HCT116 (cell line): ENCODE measurements at regions not wholly inside any gene's neighbourhood (a gene's known extent, or its start where the extent isn't known, plus 50 kb on each side); places are given as distances from the start of the nearest gene placed in this dataset.

Experiments used
- ATAC-seq: fragments of 200-7000 bp; cut with Tn5 transposase; 2 replicates; pipeline ENCODE4 v1.9.1; 2020; ENCODE audit warnings: mild to moderate bottlenecking, moderate library complexity
- BruUV-seq: library from RNA; stranded (reverse); fragments of 400-500 nt; replicated peaks from 2 replicates; lab custom pipeline; 2021; lab: Mats Ljungman, UMichigan
- CTCF ChIA-PET: fragments of 300-600 bp; sonication (Branson Sonifier 250); formaldehyde crosslinking; loops from one replicate; lab custom pipeline; 2021; ENCODE audit warnings: antibody characterized with exemption; lab: Charles Lee
- POLR2A ChIA-PET: fragments of 300-600, 350-600 bp; sonication (Branson Sonifier 250); formaldehyde crosslinking; loops from one replicate; lab custom pipeline; 2021; ENCODE audit warnings: antibody characterized with exemption; lab: Charles Lee
- RAD21 ChIA-PET, 2 experiments: fragments of 300-600 bp; sonication (Branson Sonifier 250); formaldehyde crosslinking; loops; one replicate each; lab custom pipeline; 2023; ENCODE audit warnings: low total read pairs in 2 of 2; ENCODE audit not compliant: uncharacterized antibody in 2 of 2, unreplicated experiment in 2 of 2, low non-redundant PET in 1 of 2; lab: Charles Lee
- DNase-seq: peaks from one replicate; pipeline ENCODE4 v3.0.0-alpha.2; 2010; ENCODE audit warnings: low read depth, low spot score
- H2AFZ ChIP-seq: fragments of 200-600 bp; shearing (Covaris generic), sonication (generic); 2 replicates; pipeline ENCODE4 v1.6.1; 2017; ENCODE audit warnings: low read depth, mixed run types, mixed read lengths, antibody characterized with exemption, low read length; ENCODE audit not compliant: poor library complexity, severe bottlenecking
- H3K27ac ChIP-seq: 2 replicates; pipeline ENCODE4 v1.5.1; 2012; ENCODE audit warnings: low read depth, low read length
- H3K27me3 ChIP-seq: fragments of 200-600 bp; sonication (generic); 2 replicates; pipeline ENCODE4 v1.6.1; 2016; ENCODE audit warnings: mixed run types, low read length, mixed read lengths; ENCODE audit not compliant: insufficient read depth
- H3K36me3 ChIP-seq, 2 experiments: fragments of 200-500 bp in 1 of 2; fragments of 200-600 bp in 1 of 2; sonication (Bioruptor generic) in 1 of 2; sonication (generic) in 1 of 2; 2 replicates each; pipeline versions ENCODE4 v1.5.1 to v1.6.1; 2014 to 2016; ENCODE audit warnings: low read length in 2 of 2, inconsistent platforms in 1 of 2, mixed read lengths in 1 of 2, mixed run types in 1 of 2; ENCODE audit not compliant: insufficient read depth in 2 of 2, control insufficient read depth in 1 of 2
- H3K4me1 ChIP-seq, 2 experiments: fragments of 200-600 bp in 1 of 2; sonication (generic) in 1 of 2; 2 replicates each; pipeline versions ENCODE4 v1.5.1 to v1.6.1; 2012 to 2017; ENCODE audit warnings: low read length in 2 of 2, inconsistent platforms in 1 of 2, mild to moderate bottlenecking in 1 of 2, mixed read lengths in 1 of 2, mixed run types in 1 of 2, moderate library complexity in 1 of 2; ENCODE audit not compliant: insufficient read depth in 2 of 2, control insufficient read depth in 1 of 2
- H3K4me2 ChIP-seq: fragments of 200-600 bp; sonication (generic); 2 replicates; pipeline ENCODE4 v1.6.1; 2017; ENCODE audit warnings: mixed run types, low read length, mixed read lengths
- H3K4me3 ChIP-seq, 2 experiments: fragments of 200-600 bp in 1 of 2; sonication (generic) in 1 of 2; replicated peaks in 1 of 2; 2 replicates each; pipeline ENCODE4 v1.5.1; 2011 to 2016; ENCODE audit warnings: low read length in 2 of 2, control low read depth in 1 of 2, low read depth in 1 of 2, mild to moderate bottlenecking in 1 of 2, mixed read lengths in 1 of 2, mixed run types in 1 of 2
- H3K79me2 ChIP-seq: fragments of 200-600 bp; sonication (generic); 2 replicates; pipeline ENCODE4 v1.6.1; 2017; ENCODE audit warnings: mild to moderate bottlenecking, mixed run types, low read length, moderate library complexity, mixed read lengths; ENCODE audit not compliant: insufficient read depth
- H3K9ac ChIP-seq: fragments of 200-600 bp; sonication (generic); 2 replicates; pipeline ENCODE4 v1.6.1; 2016; ENCODE audit warnings: low read length, mixed read lengths
- H3K9me2 ChIP-seq: fragments of 200-600 bp; sonication (generic), shearing (Covaris generic); 2 replicates; pipeline ENCODE4 v1.6.1; 2017; ENCODE audit warnings: mixed run types, mild to moderate bottlenecking, moderate library complexity; ENCODE audit not compliant: insufficient read depth
- H3K9me3 ChIP-seq, 2 experiments: fragments of 200-500 bp in 1 of 2; fragments of 200-600 bp in 1 of 2; sonication (Bioruptor generic) in 1 of 2; sonication (generic) in 1 of 2; 2 replicates each; pipeline ENCODE4 v1.6.1; 2014 to 2017; ENCODE audit warnings: low read length in 2 of 2, mixed read lengths in 2 of 2, inconsistent platforms in 1 of 2, low read depth in 1 of 2, mild to moderate bottlenecking in 1 of 2, mixed run types in 1 of 2, moderate library complexity in 1 of 2; ENCODE audit not compliant: control insufficient read depth in 1 of 2, insufficient read depth in 1 of 2
- H4K20me1 ChIP-seq: fragments of 200-600 bp; sonication (generic), shearing (Covaris generic); 2 replicates; pipeline ENCODE4 v1.6.1; 2017; ENCODE audit warnings: mixed run types, mild to moderate bottlenecking, moderate library complexity; ENCODE audit not compliant: insufficient read depth
- EGR1 ChIP-seq: IDR thresholded peaks from 2 replicates; pipeline ENCODE4 v1.6.1; 2012; ENCODE audit warnings: low read depth
- EZH2 ChIP-seq: fragments of 200-600 bp; sonication (generic); IDR thresholded peaks from 2 replicates; pipeline ENCODE4 v1.6.1; 2017; ENCODE audit warnings: antibody characterized with exemption, mixed run types
- FOSL1 ChIP-seq: IDR thresholded peaks from 2 replicates; pipeline ENCODE4 v1.6.1; 2012; ENCODE audit warnings: low read depth
- JUND ChIP-seq: IDR thresholded peaks from 2 replicates; pipeline ENCODE4 v1.6.1; 2012
- POLR2A ChIP-seq: IDR thresholded peaks from 2 replicates; pipeline ENCODE4 v1.7.0; 2011; ENCODE audit warnings: borderline replicate concordance; ENCODE audit not compliant: insufficient read depth, insufficient read length; ENCODE audit errors: extremely low read depth
- SIN3A ChIP-seq: IDR thresholded peaks from 2 replicates; pipeline ENCODE4 v1.6.1; 2012; ENCODE audit warnings: low read depth
- SP1 ChIP-seq: IDR thresholded peaks from 2 replicates; pipeline ENCODE4 v1.6.1; 2012; ENCODE audit warnings: low read depth
- TCF7L2 ChIP-seq: IDR thresholded peaks from 2 replicates; pipeline ENCODE4 v1.7.0; 2011; ENCODE audit warnings: borderline replicate concordance, inconsistent platforms; ENCODE audit not compliant: insufficient read depth, insufficient read length; ENCODE audit errors: extremely low read depth
- YY1 ChIP-seq: IDR thresholded peaks from 2 replicates; pipeline ENCODE4 v1.6.1; 2011; ENCODE audit warnings: low read length, low read depth, moderate library complexity, mild to moderate bottlenecking; ENCODE audit not compliant: insufficient replicate concordance; ENCODE audit errors: extremely low read depth
- ZFX ChIP-seq: fragments of 450-650 bp; IDR thresholded peaks from 2 replicates; pipeline ENCODE4 v1.6.1; 2017
- intact Hi-C: fragments of 100-400 bp; cut with micrococcal nuclease; formaldehyde crosslinking; loops from 2 replicates; pipeline ENCODE4 v1.10.0; 2022
- TF ChIP-seq, protein P1 (sequence below): IDR thresholded peaks from 2 replicates; pipeline ENCODE4 v1.6.1; 2012; ENCODE audit warnings: low read depth

GRCh38 chr6:109262261-109262660 is 120.0 kb downstream of the CD164 start:
- H3K9me2 ChIP-seq, result no peaks in the 10 kb centered on the region
- no TSS peak for BruUV-seq
- H4K20me1 ChIP-seq, result no peaks in the 10 kb centered on the region
- no peak overlapping the region for H3K4me2 ChIP-seq
- H3K9ac ChIP-seq, result no peak overlapping the region
- H3K27ac ChIP-seq, result no peak overlapping the region
- POLR2A ChIA-PET, result no interaction called here
- H3K27me3 ChIP-seq, result no peaks in the 10 kb centered on the region
- intact Hi-C loops, result no loop called here
- ATAC-seq (no peak), DNase-seq (no peak)
- no peaks in the 10 kb centered on the region for H3K4me1 ChIP-seq
- CTCF ChIA-PET, result no interaction called here
- H3K36me3 ChIP-seq, result no peaks in the 10 kb centered on the region
- H3K79me2 ChIP-seq, result no peaks in the 10 kb centered on the region
- no peaks in the 10 kb centered on the region for H3K9me3 ChIP-seq
- no peak overlapping the region for H2AFZ ChIP-seq
- no peak overlapping the region for H3K4me3 ChIP-seq
- no peak for TF ChIP-seq SIN3A
- TF ChIP-seq TCF7L2, result no peak
- no peak for TF ChIP-seq EZH2
- TF ChIP-seq EGR1, result no peak
- no peak for TF ChIP-seq ZFX
- no peak for TF ChIP-seq POLR2A
- TF ChIP-seq, protein P1, sequence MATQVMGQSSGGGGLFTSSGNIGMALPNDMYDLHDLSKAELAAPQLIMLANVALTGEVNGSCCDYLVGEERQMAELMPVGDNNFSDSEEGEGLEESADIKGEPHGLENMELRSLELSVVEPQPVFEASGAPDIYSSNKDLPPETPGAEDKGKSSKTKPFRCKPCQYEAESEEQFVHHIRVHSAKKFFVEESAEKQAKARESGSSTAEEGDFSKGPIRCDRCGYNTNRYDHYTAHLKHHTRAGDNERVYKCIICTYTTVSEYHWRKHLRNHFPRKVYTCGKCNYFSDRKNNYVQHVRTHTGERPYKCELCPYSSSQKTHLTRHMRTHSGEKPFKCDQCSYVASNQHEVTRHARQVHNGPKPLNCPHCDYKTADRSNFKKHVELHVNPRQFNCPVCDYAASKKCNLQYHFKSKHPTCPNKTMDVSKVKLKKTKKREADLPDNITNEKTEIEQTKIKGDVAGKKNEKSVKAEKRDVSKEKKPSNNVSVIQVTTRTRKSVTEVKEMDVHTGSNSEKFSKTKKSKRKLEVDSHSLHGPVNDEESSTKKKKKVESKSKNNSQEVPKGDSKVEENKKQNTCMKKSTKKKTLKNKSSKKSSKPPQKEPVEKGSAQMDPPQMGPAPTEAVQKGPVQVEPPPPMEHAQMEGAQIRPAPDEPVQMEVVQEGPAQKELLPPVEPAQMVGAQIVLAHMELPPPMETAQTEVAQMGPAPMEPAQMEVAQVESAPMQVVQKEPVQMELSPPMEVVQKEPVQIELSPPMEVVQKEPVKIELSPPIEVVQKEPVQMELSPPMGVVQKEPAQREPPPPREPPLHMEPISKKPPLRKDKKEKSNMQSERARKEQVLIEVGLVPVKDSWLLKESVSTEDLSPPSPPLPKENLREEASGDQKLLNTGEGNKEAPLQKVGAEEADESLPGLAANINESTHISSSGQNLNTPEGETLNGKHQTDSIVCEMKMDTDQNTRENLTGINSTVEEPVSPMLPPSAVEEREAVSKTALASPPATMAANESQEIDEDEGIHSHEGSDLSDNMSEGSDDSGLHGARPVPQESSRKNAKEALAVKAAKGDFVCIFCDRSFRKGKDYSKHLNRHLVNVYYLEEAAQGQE, result no peak
- no peak for TF ChIP-seq JUND
- no peak for TF ChIP-seq FOSL1
- no peak for TF ChIP-seq YY1
- TF ChIP-seq SP1, result no peak
- RAD21 ChIA-PET, result no interaction called here
